Fibroblast of mammary gland (primary cell): ENCODE measurements at regions not wholly inside any gene's neighbourhood (a gene's known extent, or its start where the extent isn't known, plus 50 kb on each side); places are given as distances from the start of the nearest gene placed in this dataset.

Source experiments
- DNase-seq: peaks from one replicate; pipeline ENCODE4 v3.0.0-alpha.2; 2010; ENCODE audit warnings: low read depth
- H3K4me3 ChIP-seq: 2 replicates; pipeline ENCODE4 v1.5.1; 2011; ENCODE audit warnings: low read depth, mild to moderate bottlenecking, low read length, moderate library complexity; ENCODE audit not compliant: control insufficient read depth
- TF ChIP-seq, protein P1 (sequence below): conservative IDR thresholded peaks from 2 replicates; pipeline ENCODE4 v1.5.1; 2011; ENCODE audit warnings: low read depth, low read length, inconsistent platforms; ENCODE audit not compliant: control insufficient read depth, insufficient read depth

DNA sequence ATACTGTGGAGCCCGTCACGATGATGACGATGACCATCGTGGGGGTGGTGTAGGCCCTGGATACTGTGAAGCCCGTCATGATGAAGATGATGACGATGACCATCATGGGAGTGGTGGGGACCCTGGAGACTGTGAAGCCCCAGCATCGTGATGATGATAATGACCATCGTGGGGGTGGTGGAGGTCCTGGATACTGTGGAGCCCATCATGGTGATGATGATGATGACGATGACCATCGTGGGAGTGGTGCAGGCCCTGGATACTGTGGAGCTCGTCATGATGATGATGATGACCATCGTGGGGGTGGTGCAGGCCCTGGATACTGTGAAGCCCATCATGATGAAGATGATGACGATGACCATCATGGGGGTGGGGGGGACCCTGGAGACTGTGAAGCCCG is 81.0 kb upstream of the SALL3 start:
- no peak for DNase-seq
- TF ChIP-seq, protein P1, sequence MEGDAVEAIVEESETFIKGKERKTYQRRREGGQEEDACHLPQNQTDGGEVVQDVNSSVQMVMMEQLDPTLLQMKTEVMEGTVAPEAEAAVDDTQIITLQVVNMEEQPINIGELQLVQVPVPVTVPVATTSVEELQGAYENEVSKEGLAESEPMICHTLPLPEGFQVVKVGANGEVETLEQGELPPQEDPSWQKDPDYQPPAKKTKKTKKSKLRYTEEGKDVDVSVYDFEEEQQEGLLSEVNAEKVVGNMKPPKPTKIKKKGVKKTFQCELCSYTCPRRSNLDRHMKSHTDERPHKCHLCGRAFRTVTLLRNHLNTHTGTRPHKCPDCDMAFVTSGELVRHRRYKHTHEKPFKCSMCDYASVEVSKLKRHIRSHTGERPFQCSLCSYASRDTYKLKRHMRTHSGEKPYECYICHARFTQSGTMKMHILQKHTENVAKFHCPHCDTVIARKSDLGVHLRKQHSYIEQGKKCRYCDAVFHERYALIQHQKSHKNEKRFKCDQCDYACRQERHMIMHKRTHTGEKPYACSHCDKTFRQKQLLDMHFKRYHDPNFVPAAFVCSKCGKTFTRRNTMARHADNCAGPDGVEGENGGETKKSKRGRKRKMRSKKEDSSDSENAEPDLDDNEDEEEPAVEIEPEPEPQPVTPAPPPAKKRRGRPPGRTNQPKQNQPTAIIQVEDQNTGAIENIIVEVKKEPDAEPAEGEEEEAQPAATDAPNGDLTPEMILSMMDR, result no peak
- no peak overlapping the region for H3K4me3 ChIP-seq

GRCh38 chr18:78899241-78899640 is 80.4 kb upstream of the SALL3 start:
- TF ChIP-seq, protein P1, result no peak
- DNase-seq, result no peak
- H3K4me3 ChIP-seq, result no peak overlapping the region

DNA sequence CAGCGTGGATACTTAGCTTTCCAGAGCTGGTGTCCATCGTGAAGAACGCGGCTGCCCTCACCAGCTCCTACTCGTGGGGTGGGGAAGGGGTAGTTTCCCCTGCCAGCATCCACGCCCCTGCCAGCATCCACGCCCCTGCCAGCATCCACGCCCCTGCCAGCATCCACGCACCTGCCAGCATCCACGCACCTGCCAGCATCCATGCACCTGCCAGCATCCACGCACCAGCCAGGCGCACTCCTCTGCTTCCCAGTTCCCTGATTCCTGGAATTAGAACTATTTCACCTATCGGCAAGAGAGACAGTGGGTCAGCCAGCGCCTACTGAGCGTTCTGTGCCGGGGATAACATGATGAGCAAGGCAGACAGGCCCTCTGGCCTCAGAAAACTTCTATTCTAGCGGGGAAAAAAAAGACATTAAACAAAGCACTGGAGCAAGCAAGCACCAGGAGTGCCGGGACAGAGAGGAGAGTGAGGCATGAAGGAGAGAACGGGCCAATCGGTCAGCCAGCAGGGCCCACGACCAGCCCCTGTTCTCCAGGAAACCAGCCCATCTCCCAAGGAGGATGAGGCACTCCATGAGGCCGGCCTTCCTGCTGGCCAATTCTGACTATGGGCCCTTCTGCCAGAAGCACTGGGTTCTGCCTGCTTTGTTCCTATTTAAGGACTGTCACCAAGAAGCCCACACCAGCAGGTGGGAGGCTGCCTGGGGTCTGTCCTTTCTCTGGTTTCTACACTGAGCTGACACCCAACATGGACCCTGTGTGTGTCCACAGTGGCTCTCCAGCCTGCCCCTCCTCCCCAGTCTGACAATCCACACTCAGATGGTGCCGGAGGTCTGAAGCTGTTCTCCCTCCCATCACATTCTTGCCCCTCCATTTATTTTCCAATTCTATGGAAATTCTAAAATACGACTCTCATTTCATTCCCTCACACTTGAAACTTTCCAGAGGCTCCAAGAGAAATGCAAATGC is 78.4 kb upstream of the SALL3 start:
- TF ChIP-seq, protein P1, result no peak

GRCh38 chr18:78901923-78902794 is 77.5 kb upstream of the SALL3 start:
- H3K4me3 ChIP-seq, result no peak overlapping the region
- DNase-seq, result no peak
- TF ChIP-seq, protein P1, result no peak

More for the DNA sequence above, 78.4 kb upstream of the SALL3 start:
- no peak overlapping the region for H3K4me3 ChIP-seq
- DNase-seq, result no peak

- no peak for DNase-seq
- TF ChIP-seq, protein P1, result no peak
- H3K4me3 ChIP-seq, result no peak overlapping the region
These were observed 76.7 kb upstream of the SALL3 start for GRCh38 chr18:78902795-78903435.
